H9 (cell line): ENCODE measurements at regions not wholly inside any gene's neighbourhood (a gene's known extent, or its start where the extent isn't known, plus 50 kb on each side); places are given as distances from the start of the nearest gene placed in this dataset.

Experiments
- DNase-seq: peaks from one replicate; pipeline ENCODE4 v3.0.0-alpha.2; 2017
- H2AFZ ChIP-seq: one replicate; pipeline ENCODE4 v1.6.1; 2013; ENCODE audit warnings: mild to moderate bottlenecking, low read length, control low read depth, moderate library complexity
- H2AK5ac ChIP-seq: 2 replicates; pipeline ENCODE4 v1.6.1; 2013; ENCODE audit warnings: low read length, control low read depth, mixed read lengths; ENCODE audit not compliant: insufficient read length
- H2BK120ac ChIP-seq: one replicate; pipeline ENCODE4 v1.6.1; 2013; ENCODE audit warnings: low read depth, mild to moderate bottlenecking, low read length, control low read depth, inconsistent platforms; ENCODE audit not compliant: poor library complexity, severe bottlenecking
- H2BK12ac ChIP-seq: 2 replicates; pipeline ENCODE4 v1.6.1; 2013; ENCODE audit warnings: low read length, control low read depth, mixed read lengths, low read depth; ENCODE audit not compliant: insufficient read length
- H2BK15ac ChIP-seq: 2 replicates; pipeline ENCODE4 v1.6.1; 2013; ENCODE audit warnings: low read depth, low read length, control low read depth
- H2BK20ac ChIP-seq: one replicate; pipeline ENCODE4 v1.6.1; 2013; ENCODE audit warnings: low read depth, mild to moderate bottlenecking, low read length, control low read depth, inconsistent platforms; ENCODE audit not compliant: poor library complexity, severe bottlenecking
- H2BK5ac ChIP-seq: 2 replicates; pipeline ENCODE4 v1.6.1; 2013; ENCODE audit warnings: low read length, control low read depth, mixed read lengths; ENCODE audit not compliant: insufficient read length
- H3K14ac ChIP-seq: 2 replicates; pipeline ENCODE4 v1.6.1; 2013; ENCODE audit warnings: low read length, control low read depth; ENCODE audit not compliant: insufficient read depth
- H3K18ac ChIP-seq: 2 replicates; pipeline ENCODE4 v1.6.1; 2013; ENCODE audit warnings: low read depth, mild to moderate bottlenecking, mixed read lengths, low read length, control low read depth; ENCODE audit not compliant: insufficient read length
- H3K23ac ChIP-seq: 2 replicates; pipeline ENCODE4 v1.6.1; 2013; ENCODE audit warnings: low read length, control low read depth, mixed read lengths, low read depth; ENCODE audit not compliant: insufficient read length
- H3K23me2 ChIP-seq: 2 replicates; pipeline ENCODE4 v1.6.1; 2013; ENCODE audit warnings: low read depth, mild to moderate bottlenecking, mixed read lengths, low read length, control low read depth; ENCODE audit not compliant: insufficient read length, poor library complexity, severe bottlenecking
- H3K27ac ChIP-seq: 2 replicates; pipeline ENCODE4 v1.5.1; 2013; ENCODE audit warnings: low read length, control low read depth, mixed read lengths, low read depth; ENCODE audit not compliant: insufficient read length
- H3K27me3 ChIP-seq: 2 replicates; pipeline ENCODE4 v1.6.1; 2013; ENCODE audit warnings: low read length, control low read depth, inconsistent platforms; ENCODE audit not compliant: insufficient read depth
- H3K4ac ChIP-seq: 2 replicates; pipeline ENCODE4 v1.6.1; 2013; ENCODE audit warnings: low read depth, mild to moderate bottlenecking, control low read depth, inconsistent platforms, low read length, moderate library complexity
- H3K4me1 ChIP-seq: 2 replicates; pipeline ENCODE4 v1.6.1; 2013; ENCODE audit warnings: low read length, control low read depth, inconsistent platforms; ENCODE audit not compliant: insufficient read depth
- H3K4me2 ChIP-seq: 2 replicates; pipeline ENCODE4 v1.6.1; 2013; ENCODE audit warnings: low read length, control low read depth, mixed read lengths; ENCODE audit not compliant: insufficient read length, insufficient read depth
- H3K56ac ChIP-seq: 2 replicates; pipeline ENCODE4 v1.6.1; 2013; ENCODE audit warnings: low read depth, mild to moderate bottlenecking, mixed read lengths, low read length, control low read depth; ENCODE audit not compliant: insufficient read length
- H3K79me1 ChIP-seq: 2 replicates; pipeline ENCODE4 v1.6.1; 2013; ENCODE audit warnings: low read depth, mild to moderate bottlenecking, moderate library complexity, low read length, control low read depth, inconsistent platforms; ENCODE audit not compliant: insufficient read depth, poor library complexity, severe bottlenecking
- H3K79me2 ChIP-seq: 2 replicates; pipeline ENCODE4 v1.6.1; 2013; ENCODE audit warnings: low read length, control low read depth, inconsistent platforms; ENCODE audit not compliant: insufficient read depth
- H3K9ac ChIP-seq: 2 replicates; pipeline ENCODE4 v1.6.1; 2013; ENCODE audit warnings: low read length, control low read depth, mixed read lengths; ENCODE audit not compliant: insufficient read length; ENCODE audit errors: extremely low read depth
- H3K9me3 ChIP-seq: one replicate; pipeline ENCODE4 v1.6.1; 2013; ENCODE audit warnings: low read depth, low read length, inconsistent platforms; ENCODE audit not compliant: control insufficient read depth
- H3T11ph ChIP-seq: one replicate; pipeline ENCODE4 v1.6.1; 2013; ENCODE audit warnings: mild to moderate bottlenecking, low read length, control low read depth, inconsistent platforms
- H4K20me1 ChIP-seq: one replicate; pipeline ENCODE4 v1.6.1; 2013; ENCODE audit not compliant: control insufficient read depth, insufficient read length, insufficient read depth
- H4K5ac ChIP-seq: 2 replicates; pipeline ENCODE4 v1.6.1; 2013; ENCODE audit warnings: low read depth, mild to moderate bottlenecking, mixed read lengths, low read length, control low read depth; ENCODE audit not compliant: insufficient read length
- H4K8ac ChIP-seq: replicated peaks from 2 replicates; pipeline ENCODE4 v1.6.1; 2013; ENCODE audit warnings: low read length, control low read depth, mixed read lengths, low read depth; ENCODE audit not compliant: insufficient read length
- H4K91ac ChIP-seq: 2 replicates; pipeline ENCODE4 v1.6.1; 2013; ENCODE audit warnings: low read depth, mild to moderate bottlenecking, moderate library complexity, mixed read lengths, low read length, control low read depth; ENCODE audit not compliant: insufficient read length
- H3K27ac Mint-ChIP-seq, 3 experiments: 2 replicates in 2 of 3; 3 replicates in 1 of 3; pipeline ENCODE4 v1.8.0; 2020 to 2021; ENCODE audit warnings: mixed read lengths in 3 of 3, mild to moderate bottlenecking in 1 of 3, moderate library complexity in 1 of 3
- H3K27me3 Mint-ChIP-seq: 2 replicates; pipeline ENCODE4 v1.8.0; 2021; ENCODE audit warnings: low read depth, mild to moderate bottlenecking, moderate library complexity, mixed read lengths
- H3K36me3 Mint-ChIP-seq, 3 experiments: 2 replicates in 2 of 3; 3 replicates in 1 of 3; pipeline ENCODE4 v1.8.0; 2020 to 2021; ENCODE audit warnings: low read depth in 3 of 3, mixed read lengths in 3 of 3; ENCODE audit not compliant: insufficient read depth in 1 of 3
- H3K4me1 Mint-ChIP-seq, 2 experiments: 2 replicates each; pipeline ENCODE4 v1.8.0; 2020; ENCODE audit warnings: mixed read lengths in 2 of 2
- H3K4me3 Mint-ChIP-seq, 2 experiments: 2 replicates in 1 of 2; 3 replicates in 1 of 2; pipeline ENCODE4 v1.8.0; 2020 to 2021; ENCODE audit warnings: mild to moderate bottlenecking in 2 of 2, mixed read lengths in 2 of 2, moderate library complexity in 1 of 2
- H3K9me3 Mint-ChIP-seq, 2 experiments: 2 replicates in 1 of 2; 3 replicates in 1 of 2; pipeline ENCODE4 v1.8.0; 2020; ENCODE audit warnings: mild to moderate bottlenecking in 2 of 2, mixed read lengths in 2 of 2, moderate library complexity in 1 of 2
- WGBS: extraction: QIAGEN DNeasy Blood & Tissue Kit; methylation state at CpG from one replicate; pipeline ENCODE4 v1.1.7; 2013; ENCODE audit warnings: missing lambda C conversion rate, low lambda C conversion rate, mixed read lengths; ENCODE audit not compliant: insufficient read length; ENCODE audit errors: extremely low coverage; 5-methylcytosine and 5-hydroxymethylcytosine counted together
- TF ChIP-seq, protein P1 (sequence below): fragments of 200-600 bp; sonication (generic); conservative IDR thresholded peaks from 3 replicates; pipeline ENCODE4 v1.8.0; 2021; ENCODE audit warnings: antibody characterized with exemption, mild to moderate bottlenecking

DNA sequence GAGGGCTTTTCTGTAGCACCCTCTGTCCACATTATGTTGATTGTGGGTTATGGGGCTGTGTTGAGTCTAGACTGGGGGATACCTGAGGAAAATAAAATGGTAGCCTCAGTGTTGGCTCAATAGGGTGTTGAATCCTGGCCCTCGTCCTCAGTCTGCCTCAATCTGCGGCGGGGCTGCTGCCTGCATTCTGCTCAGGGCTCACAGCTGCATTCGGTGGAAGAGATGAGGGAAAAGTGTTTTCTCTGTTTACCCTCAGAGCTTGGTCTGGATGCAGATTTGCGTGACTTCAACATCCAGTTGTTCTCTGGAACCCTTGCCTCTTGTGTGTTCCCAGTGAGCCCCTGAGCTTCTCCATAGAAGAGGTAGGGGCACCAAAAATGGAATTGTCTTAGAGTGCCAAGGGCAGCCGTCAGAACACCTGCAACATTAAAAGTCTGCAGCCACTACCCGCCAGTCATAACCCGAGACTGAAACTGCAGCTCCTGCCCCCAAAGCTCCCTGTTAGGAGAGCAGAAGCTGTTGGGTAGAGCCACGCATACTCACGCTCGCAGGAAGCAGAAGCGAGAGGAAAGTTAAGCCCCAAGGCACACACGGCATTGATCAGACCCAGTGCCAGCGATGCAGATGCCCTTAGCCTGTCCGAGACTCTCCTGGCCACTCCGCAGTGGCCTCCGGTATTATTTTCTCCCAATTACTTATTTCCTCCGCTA is 215.3 kb upstream of the C1orf174 start:
- H2AK5ac ChIP-seq, result no peak overlapping the region
- H3K56ac ChIP-seq, result no peak overlapping the region
- H3K9me3 ChIP-seq, result no peaks in the 10 kb centered on the region
- no peak overlapping the region for H3K9ac ChIP-seq
- H3K4me3 Mint-ChIP-seq, result no peak overlapping the region
- H3K4me1 ChIP-seq, result no peaks in the 10 kb centered on the region
- no peak overlapping the region for H3K23ac ChIP-seq
- peaks cover 15 to 23% of the 10 kb centered on the region in 2 experiments for H3K9me3 Mint-ChIP-seq
- H4K91ac ChIP-seq, result no peak overlapping the region
- H4K5ac ChIP-seq, result no peak overlapping the region
- no peak overlapping the region for H4K8ac ChIP-seq
- peaks cover 22% of the 10 kb centered on the region for H3K27me3 Mint-ChIP-seq
- no peak overlapping the region for H3K18ac ChIP-seq
- no peak overlapping the region for H2BK15ac ChIP-seq
- H3K4me2 ChIP-seq, result no peak overlapping the region
- H3K27ac Mint-ChIP-seq, result peak overlapping the region in 1 of 3 experiments; percentile 81; a peak in 1 of 7 replicates
- H2BK120ac ChIP-seq, result no peak overlapping the region
- peaks cover 34 to 46% of the 10 kb centered on the region in 2 experiments for H3K4me1 Mint-ChIP-seq
- H2BK20ac ChIP-seq, result no peak overlapping the region
- no peak overlapping the region for H2BK5ac ChIP-seq
- H3K27ac ChIP-seq, result no peak overlapping the region
- no peak for DNase-seq
- H3K4ac ChIP-seq, result no peak overlapping the region
- TF ChIP-seq, protein P1, sequence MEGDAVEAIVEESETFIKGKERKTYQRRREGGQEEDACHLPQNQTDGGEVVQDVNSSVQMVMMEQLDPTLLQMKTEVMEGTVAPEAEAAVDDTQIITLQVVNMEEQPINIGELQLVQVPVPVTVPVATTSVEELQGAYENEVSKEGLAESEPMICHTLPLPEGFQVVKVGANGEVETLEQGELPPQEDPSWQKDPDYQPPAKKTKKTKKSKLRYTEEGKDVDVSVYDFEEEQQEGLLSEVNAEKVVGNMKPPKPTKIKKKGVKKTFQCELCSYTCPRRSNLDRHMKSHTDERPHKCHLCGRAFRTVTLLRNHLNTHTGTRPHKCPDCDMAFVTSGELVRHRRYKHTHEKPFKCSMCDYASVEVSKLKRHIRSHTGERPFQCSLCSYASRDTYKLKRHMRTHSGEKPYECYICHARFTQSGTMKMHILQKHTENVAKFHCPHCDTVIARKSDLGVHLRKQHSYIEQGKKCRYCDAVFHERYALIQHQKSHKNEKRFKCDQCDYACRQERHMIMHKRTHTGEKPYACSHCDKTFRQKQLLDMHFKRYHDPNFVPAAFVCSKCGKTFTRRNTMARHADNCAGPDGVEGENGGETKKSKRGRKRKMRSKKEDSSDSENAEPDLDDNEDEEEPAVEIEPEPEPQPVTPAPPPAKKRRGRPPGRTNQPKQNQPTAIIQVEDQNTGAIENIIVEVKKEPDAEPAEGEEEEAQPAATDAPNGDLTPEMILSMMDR, result no peak
- H3K36me3 Mint-ChIP-seq, result peaks cover 0 to 12% (median 8%) of the 10 kb centered on the region in 3 experiments; a peak in 4 of 7 replicates
- no peak overlapping the region for H2BK12ac ChIP-seq
- peaks cover 3% of the 10 kb centered on the region for H3K23me2 ChIP-seq
- no CpG with 5 or more reads among the region's 18 CpGs for WGBS
- H3K27me3 ChIP-seq, result no peaks in the 10 kb centered on the region
- H3T11ph ChIP-seq, result no peak overlapping the region
- H3K79me2 ChIP-seq, result no peaks in the 10 kb centered on the region
- no peaks in the 10 kb centered on the region for H3K79me1 ChIP-seq
- H4K20me1 ChIP-seq, result no peaks in the 10 kb centered on the region
- H3K14ac ChIP-seq, result no peak overlapping the region
- H2AFZ ChIP-seq, result no peak overlapping the region
